Neural progenitor cell (in vitro differentiated cells): ENCODE measurements at regions not wholly inside any gene's neighbourhood (a gene's known extent, or its start where the extent isn't known, plus 50 kb on each side); places are given as distances from the start of the nearest gene placed in this dataset.

Experiments
- CTCF ChIP-seq: fragments of 200-600 bp; sonication (generic); IDR thresholded peaks from 2 replicates; pipeline ENCODE4 v1.5.1; 2017; ENCODE audit warnings: antibody characterized with exemption, mild to moderate bottlenecking
- EZH2 ChIP-seq: fragments of 200-600 bp; sonication (generic); IDR thresholded peaks from 2 replicates; pipeline ENCODE4 v1.6.1; 2017; ENCODE audit warnings: antibody characterized with exemption, mild to moderate bottlenecking, moderate library complexity
- EZH2phosphoT487 ChIP-seq: fragments of 200-600 bp; sonication (generic); IDR thresholded peaks from 2 replicates; pipeline ENCODE4 v1.6.1; 2017; ENCODE audit warnings: antibody characterized with exemption

- TF ChIP-seq CTCF: no peak
- TF ChIP-seq EZH2: no peak
- no peak for TF ChIP-seq EZH2phosphoT487
These were observed 90.6 kb downstream of the MDH1 start for GRCh38 chr2:63679252-63679855.
